CD4-positive, CD25-positive, alpha-beta regulatory T cell (primary cell): ENCODE measurements at regions not wholly inside any gene's neighbourhood (a gene's known extent, or its start where the extent isn't known, plus 50 kb on each side); places are given as distances from the start of the nearest gene placed in this dataset.
"Not testable (repeated sequence)": the region's sequence is repeated elsewhere in the genome, so short reads cannot be mapped to it uniquely, and the experiment has no call there.

Experiments used
- ATAC-seq, 2 donors: fragments of 150-1000 bp; cut with Tn5 transposase; one replicate each; pipeline ENCODE4 v1.10.0; 2021; ENCODE audit warnings: low read depth in 2 of 2, moderate number of reproducible peaks in 2 of 2, moderate library complexity in 1 of 2
- DNase-seq, 3 donors: peaks; one replicate each; pipeline versions ENCODE4 v3.0.0 to v3.0.0-alpha.2; 2012 to 2022; ENCODE audit warnings: mixed read lengths in 1 of 3
- H3K27ac ChIP-seq: one replicate; pipeline ENCODE4 v1.7.0; 2013; ENCODE audit warnings: mild to moderate bottlenecking, low read length; ENCODE audit not compliant: insufficient read depth, poor library complexity, severe bottlenecking
- H3K27me3 ChIP-seq: one replicate; pipeline ENCODE4 v1.7.0; 2013; ENCODE audit warnings: low read length; ENCODE audit not compliant: control insufficient read depth, insufficient read depth
- H3K36me3 ChIP-seq: one replicate; pipeline ENCODE4 v1.7.0; 2013; ENCODE audit warnings: mild to moderate bottlenecking, low read length, moderate library complexity; ENCODE audit not compliant: control insufficient read depth, insufficient read depth
- H3K4me1 ChIP-seq: 2 replicates; pipeline ENCODE4 v1.7.0; 2013; ENCODE audit warnings: mild to moderate bottlenecking, low read length; ENCODE audit not compliant: insufficient read depth, control insufficient read depth, poor library complexity, severe bottlenecking
- H3K4me3 ChIP-seq: one replicate; pipeline ENCODE4 v1.7.0; 2013; ENCODE audit warnings: low read depth, mild to moderate bottlenecking, low read length, moderate library complexity
- H3K9me3 ChIP-seq, 2 experiments: 1 replicate in 1 of 2; 2 replicates in 1 of 2; pipeline ENCODE4 v1.7.0; 2013; ENCODE audit warnings: low read length in 2 of 2, mild to moderate bottlenecking in 1 of 2, moderate library complexity in 1 of 2; ENCODE audit not compliant: control insufficient read depth in 2 of 2
- H3K27ac Mint-ChIP-seq, 3 donors: one replicate each; pipeline ENCODE4 v1.8.0; 2020 to 2022; ENCODE audit warnings: mild to moderate bottlenecking in 3 of 3, mixed read lengths in 3 of 3, moderate library complexity in 2 of 3
- H3K27me3 Mint-ChIP-seq: one replicate; pipeline ENCODE4 v1.8.0; 2022; ENCODE audit warnings: mild to moderate bottlenecking, mixed read lengths
- H3K36me3 Mint-ChIP-seq: one replicate; pipeline ENCODE4 v1.8.0; 2020; ENCODE audit warnings: mixed read lengths
- H3K4me1 Mint-ChIP-seq, 4 donors: one replicate each; pipeline ENCODE4 v1.8.0; 2020 to 2022; ENCODE audit warnings: mixed read lengths in 4 of 4, mild to moderate bottlenecking in 1 of 4
- H3K4me3 Mint-ChIP-seq, 4 donors: one replicate each; pipeline ENCODE4 v1.8.0; 2020 to 2022; ENCODE audit warnings: mild to moderate bottlenecking in 4 of 4, mixed read lengths in 4 of 4, moderate library complexity in 3 of 4
- H3K9me3 Mint-ChIP-seq, 7 donors: one replicate each; pipeline ENCODE4 v1.8.0; 2020 to 2022; ENCODE audit warnings: mixed read lengths in 7 of 7, mild to moderate bottlenecking in 3 of 7, moderate library complexity in 2 of 7

DNA sequence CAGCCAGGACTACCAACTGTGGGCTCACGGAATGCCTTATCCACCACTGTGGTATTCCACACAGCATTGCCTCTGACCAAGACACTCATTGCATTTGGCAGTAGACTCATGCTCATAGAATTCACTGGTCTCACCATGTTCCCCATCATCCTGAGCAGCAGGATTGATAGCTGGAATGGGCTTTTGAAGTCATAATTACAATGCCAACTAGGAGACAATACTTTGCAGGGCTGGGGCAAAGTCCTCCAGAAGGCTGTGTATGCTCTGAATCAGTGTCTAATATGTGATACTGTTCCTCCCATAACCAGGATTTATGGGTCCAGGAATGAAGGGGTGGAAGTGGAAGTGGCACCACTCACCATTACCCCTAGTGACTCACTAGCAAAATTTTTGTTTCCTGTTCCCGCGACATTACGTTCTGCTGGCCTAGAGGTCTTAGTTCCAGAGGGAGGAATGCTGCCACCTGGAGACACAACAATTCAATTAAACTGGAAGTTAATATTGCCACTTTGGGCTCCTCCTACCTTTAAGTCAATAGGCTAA is 58.6 kb upstream of the CCDC80 start:
- H3K27me3 Mint-ChIP-seq = peaks cover 20% of the 10 kb centered on the region
- no peaks in the 10 kb centered on the region for H3K4me1 Mint-ChIP-seq
- Histone ChIP-seq H3K36me3 (no peaks in the 10 kb centered on the region), H3K4me1 (no peaks in the 10 kb centered on the region), H3K27ac (no peak overlapping the region), H3K9me3 (no peaks in the 10 kb centered on the region), H3K4me3 (no peak overlapping the region), H3K27me3 (peaks cover 11% of the 10 kb centered on the region)
- peaks cover 0 to 7% (median 0%) of the 10 kb centered on the region in 7 donors for H3K9me3 Mint-ChIP-seq
- ATAC-seq (no peak), DNase-seq (no peak)
- no peak overlapping the region for H3K4me3 Mint-ChIP-seq
- H3K36me3 Mint-ChIP-seq = no peaks in the 10 kb centered on the region
- no peak overlapping the region for H3K27ac Mint-ChIP-seq

DNA sequence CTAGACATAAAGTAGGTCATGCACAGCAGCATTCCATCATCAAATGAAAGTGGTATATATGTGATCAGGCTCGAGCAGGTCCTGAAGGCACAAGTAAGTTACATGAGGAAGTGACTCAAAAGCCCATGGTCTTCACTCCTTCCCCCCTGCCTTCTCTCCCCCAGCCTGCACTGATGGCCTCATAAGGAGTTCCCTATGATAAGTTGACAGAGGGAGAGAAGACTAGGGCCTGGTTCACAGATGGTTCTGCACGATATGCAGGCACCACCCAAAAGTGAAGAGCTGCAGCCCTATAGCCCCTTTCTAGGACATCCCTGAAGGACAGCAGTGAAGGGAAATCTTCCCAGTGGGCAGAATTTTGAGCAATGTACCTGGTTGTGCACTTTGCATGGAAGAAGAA is 57.5 kb upstream of the CCDC80 start:
- not testable (repeated sequence) for H3K9me3 ChIP-seq, ATAC-seq, H3K9me3 Mint-ChIP-seq, H3K27ac ChIP-seq, H3K4me1 ChIP-seq, H3K4me3 Mint-ChIP-seq, H3K36me3 Mint-ChIP-seq, H3K4me1 Mint-ChIP-seq, H3K36me3 ChIP-seq, H3K27me3 ChIP-seq, H3K4me3 ChIP-seq, DNase-seq, H3K27ac Mint-ChIP-seq, H3K27me3 Mint-ChIP-seq

GRCh38 chr3:112696244-112696643 is 55.3 kb upstream of the CCDC80 start:
- H3K36me3 Mint-ChIP-seq = not testable (repeated sequence)

GRCh38 chr3:112695377-112696108 is 54.6 kb upstream of the CCDC80 start:
- H3K4me1 ChIP-seq, DNase-seq, H3K36me3 ChIP-seq, H3K9me3 ChIP-seq, H3K9me3 Mint-ChIP-seq, H3K36me3 Mint-ChIP-seq, H3K4me3 ChIP-seq, ATAC-seq, H3K27me3 Mint-ChIP-seq, H3K4me3 Mint-ChIP-seq, H3K27ac ChIP-seq, H3K4me1 Mint-ChIP-seq, H3K27ac Mint-ChIP-seq, H3K27me3 ChIP-seq: not testable (repeated sequence)

More at GRCh38 chr3:112696244-112696643, 55.3 kb upstream of the CCDC80 start:
- H3K27ac Mint-ChIP-seq, DNase-seq, H3K27me3 Mint-ChIP-seq, H3K4me1 ChIP-seq, H3K4me3 ChIP-seq, H3K27ac ChIP-seq, H3K9me3 Mint-ChIP-seq, ATAC-seq, H3K9me3 ChIP-seq, H3K4me3 Mint-ChIP-seq, H3K36me3 ChIP-seq, H3K4me1 Mint-ChIP-seq, H3K27me3 ChIP-seq: not testable (repeated sequence)

DNA sequence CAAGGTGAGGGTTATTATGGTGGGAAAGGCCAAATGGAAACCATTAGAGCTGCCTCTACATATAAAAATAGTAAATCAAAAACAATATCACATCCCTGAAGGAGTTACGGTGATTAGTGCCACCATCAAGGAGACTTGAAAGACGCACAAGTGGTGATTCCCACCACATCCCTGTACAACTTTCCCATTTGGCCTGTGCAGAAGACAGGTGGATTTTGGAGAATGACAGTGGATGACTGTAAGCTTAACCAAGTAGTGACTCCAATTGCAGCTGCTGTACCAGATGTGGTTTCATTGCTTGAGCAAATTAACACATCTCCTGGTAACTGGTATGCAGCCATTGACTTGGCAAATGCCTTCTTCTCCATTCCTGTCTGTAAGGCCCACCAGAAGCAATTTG is 54.0 kb upstream of the CCDC80 start:
- DNase-seq, H3K27me3 ChIP-seq, H3K36me3 Mint-ChIP-seq, H3K9me3 Mint-ChIP-seq, H3K4me1 Mint-ChIP-seq, ATAC-seq, H3K4me1 ChIP-seq, H3K4me3 ChIP-seq, H3K36me3 ChIP-seq, H3K27ac Mint-ChIP-seq, H3K9me3 ChIP-seq, H3K27ac ChIP-seq, H3K27me3 Mint-ChIP-seq, H3K4me3 Mint-ChIP-seq: not testable (repeated sequence)

DNA sequence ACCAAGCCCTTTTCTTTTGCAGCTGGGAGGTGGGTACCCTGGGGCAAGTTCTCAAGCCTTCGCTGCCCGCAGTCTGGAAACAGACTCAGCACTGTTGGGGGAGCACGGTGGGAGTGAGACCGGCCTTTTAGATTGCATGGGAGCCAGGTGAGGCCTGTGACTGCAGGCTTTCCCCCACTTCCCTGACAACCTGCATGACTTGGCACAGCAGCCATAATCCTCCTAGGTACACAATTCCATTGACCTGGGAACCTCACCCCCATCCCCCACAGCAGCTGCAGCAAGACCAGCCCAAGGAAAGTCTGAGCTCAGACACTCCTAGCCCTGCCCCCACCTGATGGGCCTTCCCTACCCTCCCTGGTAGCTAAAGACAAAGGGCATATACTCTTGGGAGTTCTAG is 52.2 kb upstream of the CCDC80 start:
- no peak overlapping the region for H3K27ac Mint-ChIP-seq

More for the DNA sequence above, 52.2 kb upstream of the CCDC80 start:
- no peak overlapping the region for H3K27ac ChIP-seq
- peaks cover 0 to 4% (median 0%) of the 10 kb centered on the region in 7 donors for H3K9me3 Mint-ChIP-seq
- no peak overlapping the region for H3K4me3 Mint-ChIP-seq
- no peak for DNase-seq
- no peaks in the 10 kb centered on the region for H3K9me3 ChIP-seq
- no peaks in the 10 kb centered on the region for H3K27me3 ChIP-seq
- H3K27me3 Mint-ChIP-seq = no peaks in the 10 kb centered on the region
- peaks cover 5 to 11% (median 8%) of the 10 kb centered on the region in 4 donors for H3K4me1 Mint-ChIP-seq
- ATAC-seq = no peak
- peaks cover 6% of the 10 kb centered on the region for H3K4me1 ChIP-seq
- no peaks in the 10 kb centered on the region for H3K36me3 ChIP-seq
- H3K36me3 Mint-ChIP-seq = no peaks in the 10 kb centered on the region
- H3K4me3 ChIP-seq = no peak overlapping the region
